Pancreas (tissue), 10 donors: ENCODE measurements at regions not wholly inside any gene's neighbourhood (a gene's known extent, or its start where the extent isn't known, plus 50 kb on each side); places are given as distances from the start of the nearest gene placed in this dataset.

ENCODE experiments used
- ATAC-seq, 4 donors: fragments of 200-7000 bp; cut with Tn5 transposase; one replicate each; pipeline versions ENCODE4 v1.8.0 to v1.9.1; 2020; ENCODE audit warnings: mild to moderate bottlenecking in 4 of 4, moderate library complexity in 4 of 4
- DNase-seq, 6 donors: peaks; one replicate each; pipeline ENCODE4 v3.0.0-alpha.2; 2020
- FAIRE-seq: peaks from 2 replicates; lab custom pipeline; 2012; peaks lifted over from hg19 to GRCh38; lab: Jason Lieb, UNC
- H3K27ac ChIP-seq, 4 donors: fragments of 200-600 bp; sonication (generic); 1 replicate in 3 of 4; 2 replicates in 1 of 4; pipeline versions ENCODE4 v1.5.0 to v1.8.0; 2020
- H3K27me3 ChIP-seq, 4 donors: fragments of 200-600 bp; one replicate each; pipeline ENCODE4 v1.8.0; 2021
- H3K36me3 ChIP-seq, 3 donors: fragments of 200-600 bp; sonication (generic) in 1 of 3; one replicate each; pipeline versions ENCODE4 v1.5.0 to v1.8.0; 2020 to 2021
- H3K4me1 ChIP-seq, 3 donors: fragments of 200-600 bp; one replicate each; pipeline ENCODE4 v1.8.0; 2021
- H3K4me3 ChIP-seq, 4 donors: fragments of 200-600 bp; sonication (generic) in 2 of 4; one replicate each; pipeline versions ENCODE4 v1.5.0 to v1.8.0; 2020 to 2021
- H3K9me3 ChIP-seq, 4 donors: fragments of 200-600 bp; one replicate each; pipeline ENCODE4 v1.8.0; 2021
- WGBS, 2 donors: extraction: QIAGEN DNeasy Blood & Tissue Kit; methylation state at CpG; one replicate each; pipeline ENCODE4 v1.1.7; 2013; 5-methylcytosine and 5-hydroxymethylcytosine counted together
- intact Hi-C, 3 donors: fragments of 100-400 bp; cut with DNase I; formaldehyde crosslinking; loops; one replicate each; pipeline versions ENCODE4 v1.11.1 to v1.14.2; 2022
- TF ChIP-seq, protein P1 (sequence below), 4 donors: fragments of 200-600 bp; sonication (generic) in 3 of 4; IDR thresholded peaks; one replicate each; pipeline versions ENCODE4 v1.5.0 to v1.8.0; 2021; ENCODE audit warnings: antibody characterized with exemption in 4 of 4
- donor health status: healthy with polysubstance abuse.
- donor health status: DM: no; HTN: no; CAD: no; lungs with moderate emphysema.
- donor health status: DM: no; HTN: no; CAD: no.
- donor health status: control.
- donor health status: control.
- donor health status: Bipolar disorder and iron deficiency.
- donor health status: DM: yes; HTN: yes; CAD: no.
- donor health status: DM: no; HTN: no; CAD: no.
- donor health status: DM: no; HTN: no; CAD: no.
- donor health status: DM: yes; HTN: yes; CAD: no.

- WGBS, 2 donors, result 42 to 53% methylated on average over 3 of the region's 3 CpGs
- intact Hi-C loops, result no loop called here
- no peak for FAIRE-seq
These were observed 178.3 kb downstream of the PTN start for GRCh38 chr7:137165241-137165640.

GRCh38 chr7:137164251-137164650, 179.3 kb downstream of the PTN start:
- no peak for FAIRE-seq
- DNase-seq, result peak in 1 of 6 donors; percentile 40
- WGBS, 2 donors, result 84 to 91% methylated on average over 21 of the region's 21 CpGs

More at GRCh38 chr7:137165241-137165640, 178.3 kb downstream of the PTN start:
- ATAC-seq (no peak), DNase-seq (no peak)
- no peaks in the 10 kb centered on the region for H3K4me1 ChIP-seq
- TF ChIP-seq, protein P1, sequence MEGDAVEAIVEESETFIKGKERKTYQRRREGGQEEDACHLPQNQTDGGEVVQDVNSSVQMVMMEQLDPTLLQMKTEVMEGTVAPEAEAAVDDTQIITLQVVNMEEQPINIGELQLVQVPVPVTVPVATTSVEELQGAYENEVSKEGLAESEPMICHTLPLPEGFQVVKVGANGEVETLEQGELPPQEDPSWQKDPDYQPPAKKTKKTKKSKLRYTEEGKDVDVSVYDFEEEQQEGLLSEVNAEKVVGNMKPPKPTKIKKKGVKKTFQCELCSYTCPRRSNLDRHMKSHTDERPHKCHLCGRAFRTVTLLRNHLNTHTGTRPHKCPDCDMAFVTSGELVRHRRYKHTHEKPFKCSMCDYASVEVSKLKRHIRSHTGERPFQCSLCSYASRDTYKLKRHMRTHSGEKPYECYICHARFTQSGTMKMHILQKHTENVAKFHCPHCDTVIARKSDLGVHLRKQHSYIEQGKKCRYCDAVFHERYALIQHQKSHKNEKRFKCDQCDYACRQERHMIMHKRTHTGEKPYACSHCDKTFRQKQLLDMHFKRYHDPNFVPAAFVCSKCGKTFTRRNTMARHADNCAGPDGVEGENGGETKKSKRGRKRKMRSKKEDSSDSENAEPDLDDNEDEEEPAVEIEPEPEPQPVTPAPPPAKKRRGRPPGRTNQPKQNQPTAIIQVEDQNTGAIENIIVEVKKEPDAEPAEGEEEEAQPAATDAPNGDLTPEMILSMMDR (IDR thresholded peaks at IDR 0.05), result no peak
- H3K4me3 ChIP-seq, result no peak overlapping the region
- H3K27ac ChIP-seq, result no peak overlapping the region
- H3K27me3 ChIP-seq, result no peaks in the 10 kb centered on the region
- H3K36me3 ChIP-seq, result no peaks in the 10 kb centered on the region
- H3K9me3 ChIP-seq, result no peaks in the 10 kb centered on the region

GRCh38 chr7:137160236-137160635, 183.3 kb downstream of the PTN start:
- no peaks in the 10 kb centered on the region for H3K4me1 ChIP-seq
- no peaks in the 10 kb centered on the region for H3K27me3 ChIP-seq
- no peak overlapping the region for H3K4me3 ChIP-seq
- no peaks in the 10 kb centered on the region for H3K36me3 ChIP-seq
- TF ChIP-seq, protein P1 (IDR thresholded peaks at IDR 0.05), result no peak
- H3K27ac ChIP-seq, result no peak overlapping the region
- ATAC-seq (no peak), DNase-seq (no peak), FAIRE-seq (no peak)
- intact Hi-C loops, result no loop called here
- 44 to 50% methylated on average over 4 of the region's 4 CpGs for WGBS, 2 donors
- H3K9me3 ChIP-seq, result no peaks in the 10 kb centered on the region

More at GRCh38 chr7:137164251-137164650, 179.3 kb downstream of the PTN start:
- TF ChIP-seq, protein P1 (IDR thresholded peaks at IDR 0.05), result no peak
- no peaks in the 10 kb centered on the region for H3K9me3 ChIP-seq
- no peaks in the 10 kb centered on the region for H3K4me1 ChIP-seq
- ATAC-seq, result no peak
- H3K27me3 ChIP-seq, result no peaks in the 10 kb centered on the region
- H3K27ac ChIP-seq, result no peak overlapping the region
- no peak overlapping the region for H3K4me3 ChIP-seq
- intact Hi-C loops, result no loop called here
- no peaks in the 10 kb centered on the region for H3K36me3 ChIP-seq

- H3K9me3 ChIP-seq, result no peaks in the 10 kb centered on the region
- intact Hi-C loops, result no loop called here
- TF ChIP-seq, protein P1 (IDR thresholded peaks at IDR 0.05), result no peak
- ATAC-seq, result no peak
- H3K27ac ChIP-seq, result no peak overlapping the region
- H3K4me3 ChIP-seq, result no peak overlapping the region
- no peak for FAIRE-seq
- whole genome bisulfite sequencing, 2 donors, result 82 to 96% methylated on average over 1 of the region's 1 CpG
- H3K36me3 ChIP-seq, result no peaks in the 10 kb centered on the region
- no peaks in the 10 kb centered on the region for H3K4me1 ChIP-seq
- DNase-seq, result no peak
- no peaks in the 10 kb centered on the region for H3K27me3 ChIP-seq
These were observed 186.3 kb downstream of the PTN start for GRCh38 chr7:137157256-137157655.

DNA sequence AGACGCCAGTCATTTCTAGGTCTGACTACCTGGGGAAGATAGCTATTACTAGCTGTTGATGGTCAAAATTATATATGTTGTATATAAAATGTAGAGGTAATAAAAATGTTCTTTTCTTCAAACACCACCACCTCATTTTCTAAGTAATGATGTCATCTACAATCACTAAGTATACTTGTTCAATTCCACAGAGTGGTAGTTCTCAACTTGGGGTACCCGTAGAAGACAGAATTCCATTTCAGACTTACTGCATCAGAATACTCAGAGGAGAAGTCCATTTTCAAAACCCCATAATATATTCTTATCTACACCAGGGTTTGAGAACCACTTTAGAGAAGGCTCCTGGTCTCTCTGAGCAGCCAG, 191.9 kb downstream of the PTN start:
- FAIRE-seq, result no peak
- Histone ChIP-seq H3K27me3 (no peaks in the 10 kb centered on the region), H3K4me1 (no peaks in the 10 kb centered on the region), H3K36me3 (no peaks in the 10 kb centered on the region), H3K27ac (no peak overlapping the region), H3K9me3 (no peaks in the 10 kb centered on the region), H3K4me3 (no peak overlapping the region)
- DNase-seq, result no peak
- no peak for ATAC-seq
- 79% methylated on average over 2 of the region's 2 CpGs for WGBS, 2 donors
- TF ChIP-seq, protein P1 (IDR thresholded peaks at IDR 0.05), result no peak
- intact Hi-C loops, result no loop called here
